HCT116 (cell line): ENCODE measurements at regions not wholly inside any gene's neighbourhood (a gene's known extent, or its start where the extent isn't known, plus 50 kb on each side); places are given as distances from the start of the nearest gene placed in this dataset.

Source experiments
- ATAC-seq: fragments of 200-7000 bp; cut with Tn5 transposase; 2 replicates; pipeline ENCODE4 v1.9.1; 2020; ENCODE audit warnings: mild to moderate bottlenecking, moderate library complexity
- BruUV-seq: library from RNA; stranded (reverse); fragments of 400-500 nt; replicated peaks from 2 replicates; lab custom pipeline; 2021; lab: Mats Ljungman, UMichigan
- CTCF ChIA-PET: fragments of 300-600 bp; sonication (Branson Sonifier 250); formaldehyde crosslinking; loops from one replicate; lab custom pipeline; 2021; ENCODE audit warnings: antibody characterized with exemption; lab: Charles Lee
- POLR2A ChIA-PET: fragments of 300-600, 350-600 bp; sonication (Branson Sonifier 250); formaldehyde crosslinking; loops from one replicate; lab custom pipeline; 2021; ENCODE audit warnings: antibody characterized with exemption; lab: Charles Lee
- RAD21 ChIA-PET, 2 experiments: fragments of 300-600 bp; sonication (Branson Sonifier 250); formaldehyde crosslinking; loops; one replicate each; lab custom pipeline; 2023; ENCODE audit warnings: low total read pairs in 2 of 2; ENCODE audit not compliant: uncharacterized antibody in 2 of 2, unreplicated experiment in 2 of 2, low non-redundant PET in 1 of 2; lab: Charles Lee
- DNase-seq: peaks from one replicate; pipeline ENCODE4 v3.0.0-alpha.2; 2010; ENCODE audit warnings: low read depth, low spot score
- H2AFZ ChIP-seq: fragments of 200-600 bp; shearing (Covaris generic), sonication (generic); 2 replicates; pipeline ENCODE4 v1.6.1; 2017; ENCODE audit warnings: low read depth, mixed run types, mixed read lengths, antibody characterized with exemption, low read length; ENCODE audit not compliant: poor library complexity, severe bottlenecking
- H3K27ac ChIP-seq: 2 replicates; pipeline ENCODE4 v1.5.1; 2012; ENCODE audit warnings: low read depth, low read length
- H3K27me3 ChIP-seq: fragments of 200-600 bp; sonication (generic); 2 replicates; pipeline ENCODE4 v1.6.1; 2016; ENCODE audit warnings: mixed run types, low read length, mixed read lengths; ENCODE audit not compliant: insufficient read depth
- H3K36me3 ChIP-seq, 2 experiments: fragments of 200-500 bp in 1 of 2; fragments of 200-600 bp in 1 of 2; sonication (Bioruptor generic) in 1 of 2; sonication (generic) in 1 of 2; 2 replicates each; pipeline versions ENCODE4 v1.5.1 to v1.6.1; 2014 to 2016; ENCODE audit warnings: low read length in 2 of 2, inconsistent platforms in 1 of 2, mixed read lengths in 1 of 2, mixed run types in 1 of 2; ENCODE audit not compliant: insufficient read depth in 2 of 2, control insufficient read depth in 1 of 2
- H3K4me1 ChIP-seq, 2 experiments: fragments of 200-600 bp in 1 of 2; sonication (generic) in 1 of 2; 2 replicates each; pipeline versions ENCODE4 v1.5.1 to v1.6.1; 2012 to 2017; ENCODE audit warnings: low read length in 2 of 2, inconsistent platforms in 1 of 2, mild to moderate bottlenecking in 1 of 2, mixed read lengths in 1 of 2, mixed run types in 1 of 2, moderate library complexity in 1 of 2; ENCODE audit not compliant: insufficient read depth in 2 of 2, control insufficient read depth in 1 of 2
- H3K4me2 ChIP-seq: fragments of 200-600 bp; sonication (generic); 2 replicates; pipeline ENCODE4 v1.6.1; 2017; ENCODE audit warnings: mixed run types, low read length, mixed read lengths
- H3K4me3 ChIP-seq, 2 experiments: fragments of 200-600 bp in 1 of 2; sonication (generic) in 1 of 2; replicated peaks in 1 of 2; 2 replicates each; pipeline ENCODE4 v1.5.1; 2011 to 2016; ENCODE audit warnings: low read length in 2 of 2, control low read depth in 1 of 2, low read depth in 1 of 2, mild to moderate bottlenecking in 1 of 2, mixed read lengths in 1 of 2, mixed run types in 1 of 2
- H3K79me2 ChIP-seq: fragments of 200-600 bp; sonication (generic); 2 replicates; pipeline ENCODE4 v1.6.1; 2017; ENCODE audit warnings: mild to moderate bottlenecking, mixed run types, low read length, moderate library complexity, mixed read lengths; ENCODE audit not compliant: insufficient read depth
- H3K9ac ChIP-seq: fragments of 200-600 bp; sonication (generic); 2 replicates; pipeline ENCODE4 v1.6.1; 2016; ENCODE audit warnings: low read length, mixed read lengths
- H3K9me2 ChIP-seq: fragments of 200-600 bp; sonication (generic), shearing (Covaris generic); 2 replicates; pipeline ENCODE4 v1.6.1; 2017; ENCODE audit warnings: mixed run types, mild to moderate bottlenecking, moderate library complexity; ENCODE audit not compliant: insufficient read depth
- H3K9me3 ChIP-seq, 2 experiments: fragments of 200-500 bp in 1 of 2; fragments of 200-600 bp in 1 of 2; sonication (Bioruptor generic) in 1 of 2; sonication (generic) in 1 of 2; 2 replicates each; pipeline ENCODE4 v1.6.1; 2014 to 2017; ENCODE audit warnings: low read length in 2 of 2, mixed read lengths in 2 of 2, inconsistent platforms in 1 of 2, low read depth in 1 of 2, mild to moderate bottlenecking in 1 of 2, mixed run types in 1 of 2, moderate library complexity in 1 of 2; ENCODE audit not compliant: control insufficient read depth in 1 of 2, insufficient read depth in 1 of 2
- H4K20me1 ChIP-seq: fragments of 200-600 bp; sonication (generic), shearing (Covaris generic); 2 replicates; pipeline ENCODE4 v1.6.1; 2017; ENCODE audit warnings: mixed run types, mild to moderate bottlenecking, moderate library complexity; ENCODE audit not compliant: insufficient read depth
- CEBPB ChIP-seq: IDR thresholded peaks from 2 replicates; pipeline ENCODE4 v1.6.1; 2012; ENCODE audit warnings: low read depth
- EZH2phosphoT487 ChIP-seq: fragments of 200-600 bp; IDR thresholded peaks from 2 replicates; pipeline ENCODE4 v1.6.1; 2018; ENCODE audit warnings: antibody characterized with exemption, borderline replicate concordance
- FOSL1 ChIP-seq: IDR thresholded peaks from 2 replicates; pipeline ENCODE4 v1.6.1; 2012; ENCODE audit warnings: low read depth
- JUND ChIP-seq: IDR thresholded peaks from 2 replicates; pipeline ENCODE4 v1.6.1; 2012
- POLR2A ChIP-seq: IDR thresholded peaks from 2 replicates; pipeline ENCODE4 v1.7.0; 2011; ENCODE audit warnings: borderline replicate concordance; ENCODE audit not compliant: insufficient read depth, insufficient read length; ENCODE audit errors: extremely low read depth
- RAD21 ChIP-seq: IDR thresholded peaks from 2 replicates; pipeline ENCODE4 v1.6.1; 2012; ENCODE audit warnings: low read depth, mild to moderate bottlenecking
- SRF ChIP-seq: IDR thresholded peaks from 2 replicates; pipeline ENCODE4 v1.6.1; 2012; ENCODE audit warnings: low read depth
- TCF7L2 ChIP-seq: IDR thresholded peaks from 2 replicates; pipeline ENCODE4 v1.7.0; 2011; ENCODE audit warnings: borderline replicate concordance, inconsistent platforms; ENCODE audit not compliant: insufficient read depth, insufficient read length; ENCODE audit errors: extremely low read depth
- YY1 ChIP-seq: IDR thresholded peaks from 2 replicates; pipeline ENCODE4 v1.6.1; 2011; ENCODE audit warnings: low read length, low read depth, moderate library complexity, mild to moderate bottlenecking; ENCODE audit not compliant: insufficient replicate concordance; ENCODE audit errors: extremely low read depth
- ZFX ChIP-seq: fragments of 450-650 bp; IDR thresholded peaks from 2 replicates; pipeline ENCODE4 v1.6.1; 2017
- intact Hi-C: fragments of 100-400 bp; cut with micrococcal nuclease; formaldehyde crosslinking; loops from 2 replicates; pipeline ENCODE4 v1.10.0; 2022
- TF ChIP-seq, protein P1 (sequence below): IDR thresholded peaks from 2 replicates; pipeline ENCODE4 v1.6.1; 2012; ENCODE audit warnings: low read depth
- TF ChIP-seq, protein P2 (sequence below): IDR thresholded peaks from 2 replicates; pipeline ENCODE4 v1.6.1; 2012
- TF ChIP-seq, protein P3 (sequence below): IDR thresholded peaks from 2 replicates; pipeline ENCODE4 v1.6.1; 2011; ENCODE audit warnings: mild to moderate bottlenecking, low read length, moderate library complexity; ENCODE audit not compliant: insufficient replicate concordance; ENCODE audit errors: extremely low read depth
- TF ChIP-seq, protein P4 (sequence below), 3 experiments: fragments of 200-600 bp in 1 of 3; sonication (generic) in 1 of 3; IDR thresholded peaks in 2 of 3; conservative IDR thresholded peaks in 1 of 3; 2 replicates each; pipeline ENCODE4 v1.5.1; 2012 to 2017; ENCODE audit warnings: low read depth in 2 of 3, low read length in 2 of 3, antibody characterized with exemption in 1 of 3, borderline replicate concordance in 1 of 3, control low read depth in 1 of 3, mild to moderate bottlenecking in 1 of 3, mixed read lengths in 1 of 3, mixed run types in 1 of 3, moderate library complexity in 1 of 3; ENCODE audit not compliant: insufficient read depth in 1 of 3

DNA sequence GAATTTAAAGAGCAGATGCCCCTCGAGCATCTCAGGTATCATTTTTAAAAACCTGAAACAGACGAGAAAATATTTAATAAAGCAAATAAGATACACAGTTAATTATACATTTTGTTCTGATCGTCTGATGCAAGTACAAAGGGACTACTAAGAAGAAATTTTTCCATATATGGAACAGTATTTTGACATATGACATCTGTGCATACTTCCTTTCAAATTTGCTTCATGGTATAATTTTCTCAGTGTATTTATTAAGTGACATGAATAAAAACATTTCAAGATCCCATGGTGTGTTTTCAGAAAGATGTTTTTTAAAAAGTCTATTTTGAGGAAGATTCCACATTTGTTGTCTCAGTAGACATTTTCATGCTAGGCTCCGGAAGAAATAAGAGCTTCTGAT is 208.1 kb downstream of the VGLL3 start:
- Histone ChIP-seq H3K9me3 (no peaks in the 10 kb centered on the region), H3K9ac (no peak overlapping the region), H3K4me2 (no peak overlapping the region), H3K27ac (no peak overlapping the region), H3K79me2 (no peaks in the 10 kb centered on the region), H3K9me2 (no peaks in the 10 kb centered on the region), H3K36me3 (no peaks in the 10 kb centered on the region), H3K4me3 (no peak overlapping the region), H3K4me1 (no peaks in the 10 kb centered on the region)
- ChIA-PET POLR2A (no interaction called here), RAD21 (no interaction called here)
- DNase-seq (no peak), ATAC-seq (no peak)
- intact Hi-C loops, result loop anchor here (10.0 kb wide), 1 partner anchor 1392 kb away; no protein-coding TSS in a partner anchor
- BruUV-seq, result no TSS peak
- TF ChIP-seq JUND (no peak), EZH2phosphoT487 (no peak), CEBPB (no peak), FOSL1 (no peak), TCF7L2 (no peak)
- TF ChIP-seq, all 23 proteins: peak for 0
- Histone ChIP-seq H2AFZ (no peak overlapping the region), H3K27me3 (no peaks in the 10 kb centered on the region), H4K20me1 (no peaks in the 10 kb centered on the region)
- CTCF ChIA-PET, result no interaction called here

DNA sequence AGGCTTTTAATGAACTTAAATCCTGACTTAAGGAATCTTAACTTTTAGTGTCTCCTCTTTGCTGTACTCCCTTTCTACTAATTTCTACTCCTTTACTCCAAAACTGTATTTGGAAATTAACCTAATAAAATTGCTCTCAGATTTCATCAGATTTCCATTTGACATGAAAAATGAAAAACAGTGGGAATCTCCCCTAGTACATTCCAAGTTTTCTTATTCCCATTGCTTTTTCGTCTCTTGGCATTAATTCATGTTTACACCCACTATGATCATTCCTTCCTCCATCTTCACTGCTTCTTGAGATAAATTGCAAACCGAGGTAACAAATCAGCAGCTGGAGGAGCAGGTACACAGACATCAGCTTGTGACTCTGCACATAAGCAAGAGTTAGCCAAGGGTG is 208.7 kb downstream of the VGLL3 start:
- Histone ChIP-seq H3K27ac (no peak overlapping the region), H3K4me3 (no peak overlapping the region), H2AFZ (no peak overlapping the region), H3K9me2 (no peaks in the 10 kb centered on the region), H3K4me2 (no peak overlapping the region), H4K20me1 (no peaks in the 10 kb centered on the region), H3K4me1 (no peaks in the 10 kb centered on the region), H3K27me3 (no peaks in the 10 kb centered on the region), H3K9me3 (no peaks in the 10 kb centered on the region), H3K36me3 (no peaks in the 10 kb centered on the region), H3K9ac (no peak overlapping the region), H3K79me2 (no peaks in the 10 kb centered on the region)
- ChIA-PET CTCF (no interaction called here), POLR2A (no interaction called here), RAD21 (no interaction called here)
- TF ChIP-seq YY1 (no peak), POLR2A (no peak), SRF (no peak), ZFX (no peak), RAD21 (no peak)
- TF ChIP-seq, protein P1, sequence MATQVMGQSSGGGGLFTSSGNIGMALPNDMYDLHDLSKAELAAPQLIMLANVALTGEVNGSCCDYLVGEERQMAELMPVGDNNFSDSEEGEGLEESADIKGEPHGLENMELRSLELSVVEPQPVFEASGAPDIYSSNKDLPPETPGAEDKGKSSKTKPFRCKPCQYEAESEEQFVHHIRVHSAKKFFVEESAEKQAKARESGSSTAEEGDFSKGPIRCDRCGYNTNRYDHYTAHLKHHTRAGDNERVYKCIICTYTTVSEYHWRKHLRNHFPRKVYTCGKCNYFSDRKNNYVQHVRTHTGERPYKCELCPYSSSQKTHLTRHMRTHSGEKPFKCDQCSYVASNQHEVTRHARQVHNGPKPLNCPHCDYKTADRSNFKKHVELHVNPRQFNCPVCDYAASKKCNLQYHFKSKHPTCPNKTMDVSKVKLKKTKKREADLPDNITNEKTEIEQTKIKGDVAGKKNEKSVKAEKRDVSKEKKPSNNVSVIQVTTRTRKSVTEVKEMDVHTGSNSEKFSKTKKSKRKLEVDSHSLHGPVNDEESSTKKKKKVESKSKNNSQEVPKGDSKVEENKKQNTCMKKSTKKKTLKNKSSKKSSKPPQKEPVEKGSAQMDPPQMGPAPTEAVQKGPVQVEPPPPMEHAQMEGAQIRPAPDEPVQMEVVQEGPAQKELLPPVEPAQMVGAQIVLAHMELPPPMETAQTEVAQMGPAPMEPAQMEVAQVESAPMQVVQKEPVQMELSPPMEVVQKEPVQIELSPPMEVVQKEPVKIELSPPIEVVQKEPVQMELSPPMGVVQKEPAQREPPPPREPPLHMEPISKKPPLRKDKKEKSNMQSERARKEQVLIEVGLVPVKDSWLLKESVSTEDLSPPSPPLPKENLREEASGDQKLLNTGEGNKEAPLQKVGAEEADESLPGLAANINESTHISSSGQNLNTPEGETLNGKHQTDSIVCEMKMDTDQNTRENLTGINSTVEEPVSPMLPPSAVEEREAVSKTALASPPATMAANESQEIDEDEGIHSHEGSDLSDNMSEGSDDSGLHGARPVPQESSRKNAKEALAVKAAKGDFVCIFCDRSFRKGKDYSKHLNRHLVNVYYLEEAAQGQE, result no peak
- TF ChIP-seq, protein P2, sequence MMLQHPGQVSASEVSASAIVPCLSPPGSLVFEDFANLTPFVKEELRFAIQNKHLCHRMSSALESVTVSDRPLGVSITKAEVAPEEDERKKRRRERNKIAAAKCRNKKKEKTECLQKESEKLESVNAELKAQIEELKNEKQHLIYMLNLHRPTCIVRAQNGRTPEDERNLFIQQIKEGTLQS, result no peak
- TF ChIP-seq, protein P3, sequence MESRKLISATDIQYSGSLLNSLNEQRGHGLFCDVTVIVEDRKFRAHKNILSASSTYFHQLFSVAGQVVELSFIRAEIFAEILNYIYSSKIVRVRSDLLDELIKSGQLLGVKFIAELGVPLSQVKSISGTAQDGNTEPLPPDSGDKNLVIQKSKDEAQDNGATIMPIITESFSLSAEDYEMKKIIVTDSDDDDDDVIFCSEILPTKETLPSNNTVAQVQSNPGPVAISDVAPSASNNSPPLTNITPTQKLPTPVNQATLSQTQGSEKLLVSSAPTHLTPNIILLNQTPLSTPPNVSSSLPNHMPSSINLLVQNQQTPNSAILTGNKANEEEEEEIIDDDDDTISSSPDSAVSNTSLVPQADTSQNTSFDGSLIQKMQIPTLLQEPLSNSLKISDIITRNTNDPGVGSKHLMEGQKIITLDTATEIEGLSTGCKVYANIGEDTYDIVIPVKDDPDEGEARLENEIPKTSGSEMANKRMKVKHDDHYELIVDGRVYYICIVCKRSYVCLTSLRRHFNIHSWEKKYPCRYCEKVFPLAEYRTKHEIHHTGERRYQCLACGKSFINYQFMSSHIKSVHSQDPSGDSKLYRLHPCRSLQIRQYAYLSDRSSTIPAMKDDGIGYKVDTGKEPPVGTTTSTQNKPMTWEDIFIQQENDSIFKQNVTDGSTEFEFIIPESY, result no peak
- TF ChIP-seq, protein P4, sequence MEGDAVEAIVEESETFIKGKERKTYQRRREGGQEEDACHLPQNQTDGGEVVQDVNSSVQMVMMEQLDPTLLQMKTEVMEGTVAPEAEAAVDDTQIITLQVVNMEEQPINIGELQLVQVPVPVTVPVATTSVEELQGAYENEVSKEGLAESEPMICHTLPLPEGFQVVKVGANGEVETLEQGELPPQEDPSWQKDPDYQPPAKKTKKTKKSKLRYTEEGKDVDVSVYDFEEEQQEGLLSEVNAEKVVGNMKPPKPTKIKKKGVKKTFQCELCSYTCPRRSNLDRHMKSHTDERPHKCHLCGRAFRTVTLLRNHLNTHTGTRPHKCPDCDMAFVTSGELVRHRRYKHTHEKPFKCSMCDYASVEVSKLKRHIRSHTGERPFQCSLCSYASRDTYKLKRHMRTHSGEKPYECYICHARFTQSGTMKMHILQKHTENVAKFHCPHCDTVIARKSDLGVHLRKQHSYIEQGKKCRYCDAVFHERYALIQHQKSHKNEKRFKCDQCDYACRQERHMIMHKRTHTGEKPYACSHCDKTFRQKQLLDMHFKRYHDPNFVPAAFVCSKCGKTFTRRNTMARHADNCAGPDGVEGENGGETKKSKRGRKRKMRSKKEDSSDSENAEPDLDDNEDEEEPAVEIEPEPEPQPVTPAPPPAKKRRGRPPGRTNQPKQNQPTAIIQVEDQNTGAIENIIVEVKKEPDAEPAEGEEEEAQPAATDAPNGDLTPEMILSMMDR (IDR thresholded peaks at IDR 0.05 in 2 of 3, conservative IDR thresholded peaks at IDR 0.05 in 1 of 3; ENCODE audit: borderline replicate concordance in 1 of 3, insufficient read depth in 1 of 3, low read depth in 2 of 3, low read length in 2 of 3), result no peak
- no TSS peak for BruUV-seq
- DNase-seq (no peak), ATAC-seq (no peak)
- intact Hi-C loops, result loop anchor here (10.0 kb wide), 1 partner anchor 1393 kb away; no protein-coding TSS in a partner anchor
